ENCODE measurements at regions not wholly inside any gene's neighbourhood (a gene's known extent, or its start where the extent isn't known, plus 50 kb on each side); places are given as distances from the start of the nearest gene placed in this dataset.
"Not testable (repeated sequence)": the region's sequence is repeated elsewhere in the genome, so short reads cannot be mapped to it uniquely, and the experiment has no call there.

DNA sequence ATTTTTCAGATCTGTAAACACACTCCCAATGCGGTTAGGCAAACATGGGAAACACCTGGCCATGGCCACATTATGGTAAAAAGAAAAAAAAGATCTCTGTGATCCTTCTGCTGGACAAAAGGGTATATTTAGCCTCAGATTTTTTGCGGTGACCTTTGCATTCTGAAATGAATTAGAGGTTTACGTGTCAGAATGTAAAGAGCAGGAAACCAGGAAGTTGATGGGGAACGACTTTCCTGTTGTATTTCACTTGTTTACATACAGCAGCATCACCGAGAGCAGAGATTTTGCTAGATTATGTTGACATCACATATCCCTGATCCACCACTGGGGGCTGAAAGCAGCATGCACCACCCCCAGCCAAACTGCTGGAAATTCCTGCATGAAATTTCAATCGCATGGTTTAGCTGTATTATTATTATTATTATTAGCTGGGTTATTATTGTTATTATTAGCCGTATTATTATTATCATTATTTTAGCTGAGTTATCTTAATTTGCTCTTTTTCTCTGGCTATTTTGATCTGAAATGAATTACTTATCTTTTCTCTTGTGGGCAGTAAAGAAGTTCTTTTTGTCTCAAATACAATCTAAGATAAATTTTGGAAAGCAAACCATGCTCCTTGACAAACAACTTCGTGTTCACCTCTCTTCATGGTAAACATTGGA is 189.4 kb downstream of the ZFP64 start:
- Histone ChIP-seq H3K9ac (ENCODE audit: low read length) (no peak overlapping the region), H3K4me3 (ENCODE audit: low read depth, low read length, poor library complexity, severe bottlenecking) (no peak overlapping the region), H3K27ac (ENCODE audit: low read depth, low read length, poor library complexity, severe bottlenecking) (no peak overlapping the region)

DNA sequence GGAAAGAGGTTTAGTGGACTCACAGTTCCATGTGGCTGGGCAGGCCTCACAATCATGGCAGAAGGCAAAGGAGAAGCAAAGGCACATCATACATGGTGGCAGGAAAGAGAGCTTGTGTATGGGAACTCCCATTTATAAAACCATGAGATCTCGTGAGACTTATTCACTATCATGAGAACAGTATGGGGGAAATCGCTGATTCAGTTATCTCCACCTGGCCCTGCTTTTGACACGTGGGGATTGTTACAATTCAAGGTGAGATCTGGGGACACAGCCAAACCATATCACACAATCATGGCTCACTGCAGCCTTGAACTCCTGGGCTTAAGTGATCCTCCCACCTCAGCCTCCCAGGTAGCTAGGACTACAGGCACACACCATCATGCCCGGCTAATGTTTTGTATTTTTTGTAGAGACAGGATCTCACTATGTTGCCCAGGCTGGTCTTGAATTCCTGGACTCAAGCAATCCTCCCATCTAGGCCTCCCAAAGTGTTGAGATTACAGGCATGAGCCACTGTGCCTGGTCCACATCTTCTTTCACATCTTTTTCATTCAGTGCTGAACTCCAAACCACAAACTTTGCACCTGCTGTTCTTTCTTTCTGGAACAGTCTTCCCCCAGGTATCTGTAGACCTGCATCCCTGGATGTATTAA is 194.2 kb downstream of the ZFP64 start:
- H3K27ac ChIP-seq (ENCODE audit: low read depth, low read length, poor library complexity, severe bottlenecking); H3K4me3 ChIP-seq (ENCODE audit: low read depth, low read length, poor library complexity, severe bottlenecking); H3K9me3 ChIP-seq (ENCODE audit: low read length); H3F3A ChIP-seq (ENCODE audit: insufficient read depth, low read length); H3K36me3 ChIP-seq (ENCODE audit: insufficient read depth, low read length); H3K4me1 ChIP-seq (ENCODE audit: insufficient read depth, low read length, severe bottlenecking); H2AFZ ChIP-seq (ENCODE audit: low read length); H3K9me2 ChIP-seq (ENCODE audit: low read depth, low read length); H4K20me1 ChIP-seq (ENCODE audit: insufficient read depth, low read length); H3K79me2 ChIP-seq (ENCODE audit: insufficient read depth, low read length); H3K9ac ChIP-seq (ENCODE audit: low read length); H3K27me3 ChIP-seq (ENCODE audit: insufficient read depth, low read length); H3K4me2 ChIP-seq (ENCODE audit: low read length): not testable (repeated sequence)

More for the DNA sequence above, 189.4 kb downstream of the ZFP64 start:
- TF ChIP-seq, protein P1, sequence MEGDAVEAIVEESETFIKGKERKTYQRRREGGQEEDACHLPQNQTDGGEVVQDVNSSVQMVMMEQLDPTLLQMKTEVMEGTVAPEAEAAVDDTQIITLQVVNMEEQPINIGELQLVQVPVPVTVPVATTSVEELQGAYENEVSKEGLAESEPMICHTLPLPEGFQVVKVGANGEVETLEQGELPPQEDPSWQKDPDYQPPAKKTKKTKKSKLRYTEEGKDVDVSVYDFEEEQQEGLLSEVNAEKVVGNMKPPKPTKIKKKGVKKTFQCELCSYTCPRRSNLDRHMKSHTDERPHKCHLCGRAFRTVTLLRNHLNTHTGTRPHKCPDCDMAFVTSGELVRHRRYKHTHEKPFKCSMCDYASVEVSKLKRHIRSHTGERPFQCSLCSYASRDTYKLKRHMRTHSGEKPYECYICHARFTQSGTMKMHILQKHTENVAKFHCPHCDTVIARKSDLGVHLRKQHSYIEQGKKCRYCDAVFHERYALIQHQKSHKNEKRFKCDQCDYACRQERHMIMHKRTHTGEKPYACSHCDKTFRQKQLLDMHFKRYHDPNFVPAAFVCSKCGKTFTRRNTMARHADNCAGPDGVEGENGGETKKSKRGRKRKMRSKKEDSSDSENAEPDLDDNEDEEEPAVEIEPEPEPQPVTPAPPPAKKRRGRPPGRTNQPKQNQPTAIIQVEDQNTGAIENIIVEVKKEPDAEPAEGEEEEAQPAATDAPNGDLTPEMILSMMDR (IDR thresholded peaks at IDR 0.05; ENCODE audit: low read length), result no peak
- no peak for TF ChIP-seq EZH2 (IDR thresholded peaks at IDR 0.05; ENCODE audit: borderline replicate concordance, low read length)
- H3K9me3 ChIP-seq (ENCODE audit: low read length), result no peaks in the 10 kb centered on the region
- H3K36me3 ChIP-seq (ENCODE audit: insufficient read depth, low read length), result no peaks in the 10 kb centered on the region
- H3K79me2 ChIP-seq (ENCODE audit: insufficient read depth, low read length), result no peaks in the 10 kb centered on the region
- H3K9me2 ChIP-seq (ENCODE audit: low read depth, low read length), result no peaks in the 10 kb centered on the region
- no peaks in the 10 kb centered on the region for H4K20me1 ChIP-seq (ENCODE audit: insufficient read depth, low read length)
- no peak overlapping the region for H3K4me2 ChIP-seq (ENCODE audit: low read length)
- H3F3A ChIP-seq (ENCODE audit: insufficient read depth, low read length), result no peaks in the 10 kb centered on the region
- no peak overlapping the region for H2AFZ ChIP-seq (ENCODE audit: low read length)
- H3K27me3 ChIP-seq (ENCODE audit: insufficient read depth, low read length), result no peaks in the 10 kb centered on the region
- H3K4me1 ChIP-seq (ENCODE audit: insufficient read depth, low read length, severe bottlenecking), result no peaks in the 10 kb centered on the region

- Histone ChIP-seq H3K27me3 (ENCODE audit: insufficient read depth, low read length) (no peaks in the 10 kb centered on the region), H3K4me3 (ENCODE audit: low read depth, low read length, poor library complexity, severe bottlenecking) (no peak overlapping the region), H3K27ac (ENCODE audit: low read depth, low read length, poor library complexity, severe bottlenecking) (no peak overlapping the region), H3K9me3 (ENCODE audit: low read length) (no peaks in the 10 kb centered on the region), H4K20me1 (ENCODE audit: insufficient read depth, low read length) (no peaks in the 10 kb centered on the region), H3K4me1 (ENCODE audit: insufficient read depth, low read length, severe bottlenecking) (no peaks in the 10 kb centered on the region), H3K4me2 (ENCODE audit: low read length) (no peak overlapping the region), H3K9ac (ENCODE audit: low read length) (no peak overlapping the region), H3K79me2 (ENCODE audit: insufficient read depth, low read length) (no peaks in the 10 kb centered on the region), H3K36me3 (ENCODE audit: insufficient read depth, low read length) (no peaks in the 10 kb centered on the region), H3F3A (ENCODE audit: insufficient read depth, low read length) (no peaks in the 10 kb centered on the region), H2AFZ (ENCODE audit: low read length) (no peak overlapping the region), H3K9me2 (ENCODE audit: low read depth, low read length) (no peaks in the 10 kb centered on the region)
- TF ChIP-seq, protein P1 (IDR thresholded peaks at IDR 0.05; ENCODE audit: low read length), result no peak
- no peak for TF ChIP-seq EZH2 (IDR thresholded peaks at IDR 0.05; ENCODE audit: borderline replicate concordance, low read length)
Observed at GRCh38 chr20:51995551-51995951, 193.2 kb upstream of the SALL4 start.

All from OCI-LY1 (cell line).